NK-92 treated with Interleukin-12 subunit alpha and Interleukin-12 subunit beta, amount 100 ng/mL, for 24 hours (cell line): ENCODE measurements at regions not wholly inside any gene's neighbourhood (a gene's known extent, or its start where the extent isn't known, plus 50 kb on each side); places are given as distances from the start of the nearest gene placed in this dataset.
"Not testable (repeated sequence)": the region's sequence is repeated elsewhere in the genome, so short reads cannot be mapped to it uniquely, and the experiment has no call there.

ENCODE experiments used
- DNase-seq: peaks from one replicate; lab custom pipeline; 2025; lab: John Stamatoyannopoulos, UW

- DNase-seq: no peak
Observed at GRCh38 chr22:22822106-22822505, 65.5 kb upstream of the IGLL5 start.

DNA sequence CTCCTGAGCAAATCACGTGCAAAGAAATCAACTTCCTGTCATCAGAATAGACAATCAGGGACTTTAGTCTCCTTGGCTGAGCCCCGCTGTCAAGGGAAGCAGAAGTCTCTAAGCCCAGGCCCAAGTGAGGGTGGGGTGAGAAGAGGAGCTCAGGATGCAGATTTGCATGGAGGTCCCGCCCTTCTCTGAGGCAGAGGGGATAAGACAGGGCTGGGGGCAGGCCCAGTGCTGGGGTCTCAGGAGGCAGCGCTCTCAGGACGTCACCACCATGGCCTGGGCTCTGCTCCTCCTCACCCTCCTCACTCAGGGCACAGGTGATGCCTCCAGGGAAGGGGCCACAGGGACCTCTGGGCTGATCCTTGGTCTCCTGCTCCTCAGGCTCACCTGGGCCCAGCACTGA, 65.1 kb upstream of the IGLL5 start:
- not testable (repeated sequence) for DNase-seq

- no peak for DNase-seq
Observed at GRCh38 chr22:22823131-22823810, 64.3 kb upstream of the IGLL5 start.

DNA sequence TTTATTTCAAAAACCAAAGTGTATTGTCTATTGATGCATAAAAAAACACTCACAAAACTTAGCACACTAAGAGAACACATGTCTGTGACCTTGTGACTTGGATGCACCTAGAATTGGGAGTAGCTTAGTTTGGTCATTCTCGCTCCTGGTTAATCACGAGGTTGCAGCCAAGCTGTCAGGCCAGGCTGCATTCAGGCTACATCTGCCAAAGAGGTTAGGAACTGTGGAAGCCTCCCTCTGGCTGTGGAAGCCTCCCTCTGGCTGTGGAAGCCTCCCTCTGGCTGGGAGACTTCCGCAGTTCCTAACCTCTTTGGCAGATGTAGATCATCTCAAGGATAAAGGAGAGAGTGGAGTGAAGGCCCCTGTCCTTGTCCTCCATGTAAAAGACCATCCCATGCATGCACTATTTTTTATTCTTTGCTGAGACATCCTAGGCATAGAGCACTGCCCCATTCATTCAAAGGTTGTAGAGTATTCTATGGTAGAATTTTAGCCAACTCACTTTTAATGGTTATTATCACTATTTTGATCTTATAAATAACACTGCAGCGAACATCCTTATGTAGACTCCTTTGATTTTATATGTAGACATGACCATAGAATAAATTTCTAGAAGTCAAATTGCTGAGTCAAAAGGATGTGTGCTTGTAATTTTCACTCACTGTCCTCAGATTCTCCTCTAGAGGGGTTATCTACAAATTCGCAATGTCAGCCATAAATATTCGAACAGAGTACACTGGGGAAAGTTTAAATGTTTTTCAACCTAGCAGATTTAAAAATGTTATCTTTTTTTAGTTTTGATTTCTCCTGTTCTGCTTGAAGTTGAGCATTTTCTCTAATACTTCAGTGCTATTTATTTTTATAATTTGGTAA, 63.0 kb upstream of the IGLL5 start:
- no peak for DNase-seq

DNA sequence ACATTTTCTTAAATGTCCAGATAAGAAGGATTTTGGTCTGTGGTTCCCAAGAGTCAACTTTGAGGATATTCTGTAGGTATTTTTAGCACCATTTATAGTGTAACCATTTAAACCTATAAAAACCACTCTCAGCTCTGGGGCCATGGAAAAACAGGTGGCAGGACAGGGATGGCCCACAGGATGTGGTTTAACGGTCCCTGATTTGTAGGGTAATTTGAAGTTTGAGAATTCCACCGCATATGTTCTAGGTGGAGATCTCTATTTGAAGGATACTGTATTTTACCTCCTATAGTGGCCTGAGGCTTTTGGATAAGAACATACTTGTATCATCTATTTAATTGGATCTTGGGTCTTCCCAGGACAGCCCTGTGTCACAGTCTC, 62.4 kb upstream of the IGLL5 start:
- no peak for DNase-seq

GRCh38 chr22:22827187-22827939, 60.3 kb upstream of the IGLL5 start:
- no peak for DNase-seq

DNA sequence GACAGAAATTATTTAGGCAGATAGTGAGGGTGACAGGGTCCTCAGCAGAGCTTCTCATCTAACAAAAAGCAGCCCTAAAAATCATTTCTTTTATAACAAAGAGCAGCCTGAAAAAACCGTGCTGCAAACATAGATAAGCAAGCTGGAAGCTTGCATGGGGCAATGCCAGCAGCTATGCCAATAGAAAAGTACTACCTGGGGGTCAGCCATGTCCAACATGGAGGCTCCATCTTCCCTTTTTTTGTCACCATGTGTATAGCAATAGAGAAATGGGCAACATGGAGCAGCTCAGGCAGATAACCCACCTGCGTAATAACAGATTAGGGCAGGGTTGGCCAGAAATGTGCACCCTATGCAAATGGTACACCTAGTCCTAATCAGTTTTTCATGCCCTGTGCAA, 57.4 kb upstream of the IGLL5 start:
- DNase-seq: no peak

- DNase-seq: no peak
Observed at GRCh38 chr22:22830957-22831688, 56.5 kb upstream of the IGLL5 start.

DNA sequence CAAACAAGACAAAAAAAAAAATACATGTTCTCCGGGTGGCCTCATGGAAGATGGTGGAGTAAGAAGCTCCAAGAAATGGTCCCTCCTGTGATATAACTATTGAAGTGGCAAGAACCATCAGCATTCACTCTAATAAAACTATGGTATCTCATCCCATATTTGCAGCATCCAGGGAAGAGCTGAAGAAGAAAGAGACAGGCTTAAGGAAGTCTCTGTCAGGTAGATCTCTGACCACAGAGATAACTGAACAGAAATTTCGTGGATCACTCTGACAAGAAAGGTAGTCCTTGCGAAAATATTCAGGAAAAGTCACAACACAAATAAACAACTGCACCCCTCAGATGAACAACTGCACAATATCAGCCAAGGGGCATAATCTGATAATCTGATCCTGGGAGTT, 54.6 kb upstream of the IGLL5 start:
- no peak for DNase-seq

DNA sequence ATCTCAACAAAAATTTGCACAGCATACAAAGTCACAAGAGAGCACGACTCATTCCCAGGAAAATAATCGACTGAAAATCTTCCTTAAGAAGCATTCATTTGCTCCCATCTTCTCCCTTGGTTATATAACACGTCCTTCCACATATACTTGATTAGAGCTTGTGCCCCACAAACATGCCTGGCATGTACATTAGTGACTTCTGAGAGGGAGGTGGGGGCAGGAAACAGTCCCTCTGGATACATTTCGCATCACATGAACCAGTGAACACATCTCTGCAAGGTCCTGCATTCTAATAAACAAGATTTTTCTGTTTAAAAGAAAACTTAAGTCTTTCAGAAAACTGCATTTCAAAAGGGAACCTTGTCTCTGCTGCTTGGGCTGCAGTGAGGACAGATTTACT, 54.1 kb upstream of the IGLL5 start:
- DNase-seq: no peak

- no peak for DNase-seq
Observed at GRCh38 chr22:22834204-22834603, 53.4 kb upstream of the IGLL5 start.

GRCh38 chr22:22834783-22835182, 52.8 kb upstream of the IGLL5 start:
- no peak for DNase-seq

DNA sequence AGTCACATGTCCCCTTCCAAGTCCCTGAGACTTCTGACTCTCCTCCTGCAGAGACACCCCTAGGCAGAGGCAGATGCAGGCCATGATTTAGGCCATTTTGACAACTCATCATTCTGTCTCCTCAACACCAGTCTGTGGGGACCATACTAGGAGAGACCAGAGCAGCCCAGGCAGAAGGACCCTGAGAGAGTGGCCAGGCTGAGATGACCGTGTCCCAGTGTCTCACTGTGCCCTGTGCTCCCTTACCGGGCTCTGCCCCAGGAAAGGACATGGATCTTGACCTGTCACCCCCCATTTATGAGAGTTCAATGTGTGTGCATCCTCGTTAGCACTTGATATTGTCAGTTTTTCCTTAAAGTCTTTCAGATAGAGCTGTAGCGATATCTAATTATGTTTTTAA, 52.4 kb upstream of the IGLL5 start:
- DNase-seq: no peak

DNA sequence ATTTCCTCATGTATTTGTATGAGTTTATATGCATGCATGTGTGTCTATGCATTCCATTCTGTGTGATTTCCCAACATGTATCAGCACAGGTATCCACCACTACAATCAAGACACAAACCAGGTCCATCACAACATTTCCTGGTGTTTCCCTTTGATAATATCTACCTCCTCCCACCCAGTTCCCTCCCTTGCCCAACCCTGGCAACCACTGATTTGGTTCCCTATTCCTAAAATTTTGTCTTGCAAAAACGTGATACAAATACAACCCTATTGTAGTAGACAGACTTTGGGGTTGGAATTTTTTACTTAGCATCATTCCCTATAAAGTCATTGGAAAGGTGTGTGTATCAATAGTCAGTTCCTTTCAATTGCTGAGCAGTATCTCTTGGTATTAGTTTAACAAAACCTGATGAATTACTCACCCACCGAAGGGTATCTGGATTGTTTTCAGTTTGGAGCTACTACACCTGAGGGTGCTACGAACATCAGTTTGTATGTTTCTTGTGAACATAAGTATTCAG, 51.8 kb upstream of the IGLL5 start:
- DNase-seq: no peak

GRCh38 chr22:22836635-22837034, 51.0 kb upstream of the IGLL5 start:
- DNase-seq: no peak
